AG10803 (cell line): ENCODE measurements at regions not wholly inside any gene's neighbourhood (a gene's known extent, or its start where the extent isn't known, plus 50 kb on each side); places are given as distances from the start of the nearest gene placed in this dataset.

Experiments used
- DNase-seq: peaks from one replicate; pipeline ENCODE4 v3.0.0; 2010; ENCODE audit warnings: low read depth
- H3K4me3 ChIP-seq: 2 replicates; pipeline ENCODE4 v1.5.1; 2011; ENCODE audit warnings: mild to moderate bottlenecking, low read length, control low read depth
- TF ChIP-seq, protein P1 (sequence below): conservative IDR thresholded peaks from 2 replicates; pipeline ENCODE4 v1.5.1; 2011; ENCODE audit warnings: mild to moderate bottlenecking, low read length, control low read depth, inconsistent platforms

DNA sequence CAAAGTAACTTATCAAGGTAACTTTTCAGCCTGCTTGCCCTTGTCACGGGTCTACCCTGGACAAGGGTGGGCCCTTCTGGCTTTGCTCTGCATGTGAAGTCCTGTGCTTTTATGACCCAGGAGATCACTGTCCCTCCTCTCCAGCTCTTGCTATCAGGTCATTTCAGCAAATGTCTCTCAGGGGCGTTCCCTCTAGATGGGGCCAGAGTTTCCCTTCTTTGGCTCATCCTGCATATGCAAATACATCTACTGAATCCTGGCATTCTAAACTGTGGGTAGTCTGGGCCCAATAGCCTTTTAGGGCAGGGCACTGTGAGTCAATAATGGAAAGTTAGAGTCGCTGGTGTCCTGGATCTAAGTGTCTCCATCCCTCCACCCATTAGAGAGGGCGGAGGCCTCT is 366.9 kb upstream of the USP24 start:
- H3K4me3 ChIP-seq: no peak overlapping the region
- no peak for DNase-seq
- TF ChIP-seq, protein P1, sequence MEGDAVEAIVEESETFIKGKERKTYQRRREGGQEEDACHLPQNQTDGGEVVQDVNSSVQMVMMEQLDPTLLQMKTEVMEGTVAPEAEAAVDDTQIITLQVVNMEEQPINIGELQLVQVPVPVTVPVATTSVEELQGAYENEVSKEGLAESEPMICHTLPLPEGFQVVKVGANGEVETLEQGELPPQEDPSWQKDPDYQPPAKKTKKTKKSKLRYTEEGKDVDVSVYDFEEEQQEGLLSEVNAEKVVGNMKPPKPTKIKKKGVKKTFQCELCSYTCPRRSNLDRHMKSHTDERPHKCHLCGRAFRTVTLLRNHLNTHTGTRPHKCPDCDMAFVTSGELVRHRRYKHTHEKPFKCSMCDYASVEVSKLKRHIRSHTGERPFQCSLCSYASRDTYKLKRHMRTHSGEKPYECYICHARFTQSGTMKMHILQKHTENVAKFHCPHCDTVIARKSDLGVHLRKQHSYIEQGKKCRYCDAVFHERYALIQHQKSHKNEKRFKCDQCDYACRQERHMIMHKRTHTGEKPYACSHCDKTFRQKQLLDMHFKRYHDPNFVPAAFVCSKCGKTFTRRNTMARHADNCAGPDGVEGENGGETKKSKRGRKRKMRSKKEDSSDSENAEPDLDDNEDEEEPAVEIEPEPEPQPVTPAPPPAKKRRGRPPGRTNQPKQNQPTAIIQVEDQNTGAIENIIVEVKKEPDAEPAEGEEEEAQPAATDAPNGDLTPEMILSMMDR: no peak

DNA sequence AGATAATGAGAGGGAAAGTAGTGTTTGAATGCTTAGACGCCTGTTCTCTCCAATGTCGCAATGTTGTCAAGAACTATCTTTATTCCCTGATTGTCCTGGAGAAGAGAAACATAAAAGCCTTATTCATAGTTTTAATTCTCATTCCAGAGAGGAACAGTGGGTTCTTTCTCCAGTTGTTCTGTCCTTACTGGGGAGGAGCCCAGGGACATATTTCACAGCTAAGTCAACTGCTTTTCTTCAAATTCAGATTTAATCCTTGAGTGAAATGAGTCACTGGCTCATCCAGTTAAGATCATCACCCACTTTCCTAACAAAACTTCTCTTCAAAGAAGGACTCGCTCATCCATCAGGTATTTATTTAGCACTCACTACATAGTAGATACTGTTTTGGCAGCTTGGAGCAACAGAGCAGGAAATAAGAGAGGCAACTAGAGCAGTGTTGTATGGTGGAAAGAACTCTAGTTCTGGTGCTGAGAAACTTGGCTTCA is 365.7 kb upstream of the USP24 start:
- TF ChIP-seq, protein P1: no peak
- H3K4me3 ChIP-seq: no peak overlapping the region
- DNase-seq: peak; percentile 93

DNA sequence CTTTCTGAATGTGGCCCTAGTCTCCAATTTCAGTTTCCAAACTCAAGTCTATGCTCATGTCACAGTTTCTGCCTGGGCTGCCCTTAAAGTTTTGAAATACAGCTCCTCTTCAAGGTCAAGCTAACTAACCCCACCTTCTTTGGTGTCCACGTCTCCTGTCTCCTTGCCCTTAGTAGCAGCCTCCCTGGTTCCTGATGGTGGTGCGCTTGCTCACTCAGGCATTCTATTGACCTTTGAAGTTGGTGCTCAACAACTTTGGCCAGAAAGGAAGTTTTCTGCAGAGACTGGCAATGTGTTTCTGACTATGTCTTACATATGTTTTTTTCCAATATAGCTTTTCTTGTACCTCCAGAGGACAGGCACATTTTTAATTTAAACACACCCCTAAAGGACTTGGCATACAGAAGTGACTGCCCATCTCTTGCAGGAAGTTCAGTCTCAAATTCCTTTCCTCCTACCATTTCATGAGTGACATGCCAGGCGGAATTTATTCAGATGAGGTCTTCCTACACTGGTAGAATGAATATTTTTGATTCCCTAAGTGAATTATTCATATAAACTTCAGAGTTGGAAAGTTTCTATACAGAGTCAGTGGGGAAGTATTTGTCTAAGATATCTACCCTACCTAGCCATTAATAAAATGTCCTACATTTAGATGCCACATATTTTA is 364.3 kb upstream of the USP24 start:
- H3K4me3 ChIP-seq: no peak overlapping the region
- DNase-seq: no peak
- TF ChIP-seq, protein P1: no peak

DNA sequence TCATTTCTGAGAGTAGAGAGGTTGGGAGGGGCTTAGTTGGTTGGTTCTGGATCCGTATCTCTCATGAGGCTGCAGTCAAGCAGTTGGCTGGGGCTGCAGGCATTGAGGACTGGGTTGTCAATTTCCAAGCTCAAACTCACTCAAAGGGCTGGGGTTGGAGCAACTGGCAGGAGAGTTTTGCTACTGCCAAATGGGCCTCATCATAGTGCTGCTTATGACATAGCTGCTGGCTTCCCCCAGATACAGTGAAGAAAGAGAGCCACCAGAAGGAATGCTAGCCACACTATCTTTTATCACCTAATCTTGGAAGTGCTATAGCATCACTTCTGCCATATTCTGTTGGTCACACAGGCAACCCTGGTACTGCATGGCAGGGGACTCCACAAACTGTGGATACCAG is 363.5 kb upstream of the USP24 start:
- no peak for DNase-seq
- no peak overlapping the region for H3K4me3 ChIP-seq
- TF ChIP-seq, protein P1: no peak

DNA sequence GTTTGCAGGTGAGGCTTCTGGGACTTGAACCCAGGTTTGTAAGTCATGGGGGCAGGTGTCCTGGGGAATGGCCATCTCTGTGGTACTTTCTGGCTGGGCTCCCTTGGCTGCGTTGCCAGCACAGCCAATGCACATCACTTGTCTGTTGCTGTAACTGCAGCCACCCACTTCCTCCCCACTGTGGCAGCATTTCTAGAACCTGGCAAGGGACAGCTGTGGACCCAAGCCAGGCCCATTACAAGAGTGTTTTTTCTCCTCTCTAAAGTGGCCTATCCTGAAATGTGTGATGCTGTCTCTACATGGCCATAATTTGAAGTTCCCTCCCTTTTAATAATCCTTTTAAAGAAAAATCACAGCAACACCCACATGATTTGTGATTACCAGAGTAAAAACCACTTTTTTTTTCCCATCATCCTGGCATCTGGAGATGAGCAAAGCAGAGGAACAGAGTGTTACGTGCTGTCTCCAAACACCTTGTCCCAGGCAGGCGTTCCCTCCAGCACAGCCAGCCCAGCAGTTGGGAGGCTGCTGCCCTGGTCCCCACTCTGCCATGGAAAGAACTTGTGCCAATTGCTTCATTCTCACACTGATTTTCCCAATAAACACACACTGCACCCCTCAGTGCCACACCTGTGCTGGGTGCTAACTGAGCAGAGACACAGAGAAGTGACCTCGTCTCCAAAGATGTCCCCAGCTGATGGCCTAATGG is 360.6 kb upstream of the USP24 start:
- no peak overlapping the region for H3K4me3 ChIP-seq
- TF ChIP-seq, protein P1: no peak
- peak; percentile 36 for DNase-seq

DNA sequence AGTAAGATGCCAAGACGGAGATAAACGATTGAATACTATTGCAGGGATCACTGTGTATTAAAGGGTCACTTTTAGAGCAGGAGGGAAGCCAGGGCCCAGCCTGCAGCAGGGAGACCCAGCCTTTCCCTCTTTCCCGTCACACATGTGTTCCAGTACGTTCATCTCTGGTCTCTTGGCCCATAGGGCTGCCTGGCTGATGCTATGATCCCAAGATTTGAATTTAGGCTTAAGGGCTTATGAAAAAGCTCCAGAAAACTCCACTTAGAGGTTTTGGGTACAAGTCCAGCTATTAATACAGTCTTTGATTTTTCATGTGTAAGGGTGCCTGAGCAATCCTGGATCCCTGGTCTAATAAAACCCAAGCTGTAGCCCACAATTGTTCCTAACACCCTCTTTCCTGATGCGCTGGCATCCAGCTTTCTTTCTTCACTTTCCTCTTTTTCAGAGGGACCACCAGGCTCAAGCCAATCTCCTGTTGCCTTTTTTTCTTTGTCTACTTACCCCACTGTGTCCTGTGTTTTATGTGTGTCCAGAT is 359.6 kb upstream of the USP24 start:
- no peak for DNase-seq
- H3K4me3 ChIP-seq: no peak overlapping the region
- TF ChIP-seq, protein P1: no peak
